SK-N-SH (cell line): ENCODE measurements at regions not wholly inside any gene's neighbourhood (a gene's known extent, or its start where the extent isn't known, plus 50 kb on each side); places are given as distances from the start of the nearest gene placed in this dataset.

Experiments used
- CTCF ChIA-PET: fragments of 300-600, 350-600 bp; formaldehyde crosslinking; extraction: SDS; loops from one replicate; lab custom pipeline; 2021; lab: Yijun Ruan, JAX
- POLR2A ChIA-PET: fragments of 350-600 bp; sonication (Branson Sonifier 250); formaldehyde crosslinking; extraction: SDS; loops from one replicate; lab custom pipeline; 2020; ENCODE audit warnings: antibody characterized with exemption, inconsistent platforms; lab: Yijun Ruan, JAX
- DNase-seq: peaks from one replicate; pipeline ENCODE4 v3.0.0; 2012
- H2AFZ ChIP-seq: fragments of 200-600 bp; sonication (generic); 2 replicates; pipeline ENCODE4 v1.8.1; 2016; ENCODE audit warnings: antibody characterized with exemption, mild to moderate bottlenecking, low read depth
- H3F3A ChIP-seq: fragments of 200-600 bp; sonication (generic); replicated peaks from 2 replicates; pipeline ENCODE3; 2016; ENCODE audit warnings: antibody characterized with exemption, mild to moderate bottlenecking; ENCODE audit not compliant: insufficient read depth
- H3K27ac ChIP-seq, 2 experiments: fragments of 200-500 bp in 1 of 2; fragments of 200-600 bp in 1 of 2; sonication (Bioruptor generic) in 1 of 2; sonication (generic), shearing (Covaris generic) in 1 of 2; 2 replicates each; pipeline versions ENCODE4 v1.5.1 to v1.6.1; 2014 to 2016; ENCODE audit warnings: low read depth in 2 of 2, inconsistent platforms in 1 of 2, low read length in 1 of 2, mild to moderate bottlenecking in 1 of 2, mixed read lengths in 1 of 2
- H3K27me3 ChIP-seq: fragments of 200-600 bp; sonication (generic), shearing (Covaris generic); 2 replicates; pipeline ENCODE4 v1.6.1; 2016; ENCODE audit warnings: mixed run types; ENCODE audit not compliant: insufficient read depth
- H3K36me3 ChIP-seq, 2 experiments: fragments of 200-500 bp in 1 of 2; fragments of 200-600 bp in 1 of 2; sonication (Bioruptor generic) in 1 of 2; sonication (generic) in 1 of 2; replicated peaks in 1 of 2; 2 replicates each; pipeline versions ENCODE3 to v1.5.1; 2014 to 2016; ENCODE audit warnings: low read length in 1 of 2, mild to moderate bottlenecking in 1 of 2; ENCODE audit not compliant: insufficient read depth in 2 of 2, control insufficient read depth in 1 of 2
- H3K4me1 ChIP-seq, 2 experiments: fragments of 200-500 bp in 1 of 2; fragments of 200-600 bp in 1 of 2; sonication (Bioruptor generic) in 1 of 2; sonication (generic), shearing (Covaris generic) in 1 of 2; 2 replicates each; pipeline versions ENCODE4 v1.5.1 to v1.6.1; 2014 to 2016; ENCODE audit warnings: low read depth in 1 of 2, low read length in 1 of 2, mixed run types in 1 of 2; ENCODE audit not compliant: insufficient read depth in 2 of 2, control insufficient read depth in 1 of 2
- H3K4me2 ChIP-seq: fragments of 200-600 bp; sonication (generic), shearing (Covaris generic); 2 replicates; pipeline ENCODE4 v1.6.1; 2017; ENCODE audit warnings: mixed run types
- H3K4me3 ChIP-seq, 2 experiments: fragments of 200-500 bp in 1 of 2; fragments of 200-600 bp in 1 of 2; sonication (Bioruptor generic) in 1 of 2; sonication (generic), shearing (Covaris generic) in 1 of 2; 2 replicates each; pipeline versions ENCODE4 v1.5.1 to v1.8.1; 2014 to 2016; ENCODE audit warnings: low read depth in 2 of 2, inconsistent platforms in 1 of 2, low read length in 1 of 2, mild to moderate bottlenecking in 1 of 2, mixed read lengths in 1 of 2, moderate library complexity in 1 of 2
- H3K79me2 ChIP-seq: fragments of 200-600 bp; sonication (generic); 2 replicates; pipeline ENCODE4 v1.8.1; 2017; ENCODE audit warnings: mild to moderate bottlenecking; ENCODE audit not compliant: insufficient read depth
- H3K9ac ChIP-seq: fragments of 200-600 bp; sonication (generic); 2 replicates; pipeline ENCODE4 v1.6.1; 2017; ENCODE audit warnings: mixed run types
- H3K9me2 ChIP-seq: fragments of 200-600 bp; sonication (generic); 2 replicates; pipeline ENCODE4 v1.6.1; 2017; ENCODE audit warnings: mixed run types
- H3K9me3 ChIP-seq: fragments of 200-600 bp; sonication (generic); 2 replicates; pipeline ENCODE4 v1.6.1; 2017; ENCODE audit warnings: mixed run types, mild to moderate bottlenecking, moderate library complexity
- H4K20me1 ChIP-seq: fragments of 200-600 bp; sonication (generic); 2 replicates; pipeline ENCODE4 v1.6.1; 2017; ENCODE audit warnings: mild to moderate bottlenecking, mixed run types; ENCODE audit not compliant: insufficient read depth
- EP300 ChIP-seq, 2 experiments: IDR thresholded peaks; 2 replicates each; pipeline versions ENCODE4 v1.4.0 to v1.6.1; 2012; ENCODE audit warnings: borderline replicate concordance in 1 of 2, low read depth in 1 of 2, low read length in 1 of 2
- FOXM1 ChIP-seq: IDR thresholded peaks from 2 replicates; pipeline ENCODE4 v1.4.0; 2012; ENCODE audit warnings: low read depth, mild to moderate bottlenecking
- GATA2 ChIP-seq: sonication (generic); formaldehyde crosslinking; IDR thresholded peaks from 2 replicates; pipeline ENCODE4 v1.5.0; 2020; ENCODE audit warnings: mild to moderate bottlenecking, missing genetic modification reagents
- IRF3 ChIP-seq: fragments of 150-350 bp; IDR thresholded peaks from 2 replicates; pipeline ENCODE4 v1.6.1; 2016; ENCODE audit warnings: mild to moderate bottlenecking, low read depth, low read length
- JUND ChIP-seq: IDR thresholded peaks from 2 replicates; pipeline ENCODE4 v1.4.0; 2012
- MXI1 ChIP-seq: IDR thresholded peaks from 2 replicates; pipeline ENCODE4 v1.6.1; 2012; ENCODE audit warnings: mild to moderate bottlenecking, low read depth, low read length, improper control_type of control experiment
- PBX3 ChIP-seq: IDR thresholded peaks from 2 replicates; pipeline ENCODE4; 2012
- REST ChIP-seq: IDR thresholded peaks from 2 replicates; pipeline ENCODE4 v1.6.1; 2012; ENCODE audit warnings: mild to moderate bottlenecking, low read depth, low read length, moderate library complexity
- RFX5 ChIP-seq: IDR thresholded peaks from 2 replicates; pipeline ENCODE4 v1.6.1; 2012; ENCODE audit warnings: mild to moderate bottlenecking, improper control_type of control experiment, low read length
- TAF1 ChIP-seq: IDR thresholded peaks from 2 replicates; pipeline ENCODE4 v1.6.1; 2012; ENCODE audit warnings: low read depth, mild to moderate bottlenecking, low read length, moderate library complexity, borderline replicate concordance
- TCF12 ChIP-seq: IDR thresholded peaks from 2 replicates; pipeline ENCODE4 v1.4.0; 2012
- USF2 ChIP-seq: fragments of 150-350 bp; IDR thresholded peaks from 2 replicates; pipeline ENCODE4 v1.6.1; 2017; ENCODE audit warnings: antibody characterized with exemption, low read length, low read depth, borderline replicate concordance
- ZBTB33 ChIP-seq: IDR thresholded peaks from 2 replicates; pipeline ENCODE4 v1.4.0; 2012; ENCODE audit warnings: low read depth, borderline replicate concordance
- WGBS: methylation state at CpG from one replicate; pipeline ENCODE4 v1.1.6; 2017; ENCODE audit warnings: low lambda C conversion rate; 5-methylcytosine and 5-hydroxymethylcytosine counted together

- TF ChIP-seq IRF3, result no peak
- no peak for TF ChIP-seq JUND
- TF ChIP-seq FOXM1, result no peak
- no peak for TF ChIP-seq TAF1
- TF ChIP-seq REST, result no peak
- TF ChIP-seq GATA2 (CRISPR knock-in tag), result no peak
- no peak for TF ChIP-seq EP300 (IDR thresholded peaks at IDR 0.05; ENCODE audit: borderline replicate concordance in 1 of 2, low read depth in 1 of 2, low read length in 1 of 2)
- H3K79me2 ChIP-seq, result no peaks in the 10 kb centered on the region
- DNase-seq, result no peak
- H3K4me1 ChIP-seq, result no peaks in the 10 kb centered on the region
- no peak overlapping the region for H3K4me3 ChIP-seq
- peaks cover 23% of the 10 kb centered on the region; the same call in 1 of the 2 replicates for H3K27me3 ChIP-seq
- no peaks in the 10 kb centered on the region for H3K36me3 ChIP-seq
- CTCF ChIA-PET, result no interaction called here
- H2AFZ ChIP-seq, result no peak overlapping the region
- no peak overlapping the region for H3K4me2 ChIP-seq
- H3K9me3 ChIP-seq, result no peaks in the 10 kb centered on the region
- no peak overlapping the region for H3K27ac ChIP-seq
- 24% methylated on average over 5 of the region's 5 CpGs for WGBS
- no peaks in the 10 kb centered on the region for H4K20me1 ChIP-seq
- POLR2A ChIA-PET, result no interaction called here
- no peak overlapping the region for H3K9ac ChIP-seq
- H3K9me2 ChIP-seq, result no peaks in the 10 kb centered on the region
- no peaks in the 10 kb centered on the region for H3F3A ChIP-seq
Observed at GRCh38 chr6:1538369-1538768, 71.3 kb upstream of the FOXC1 start.

GRCh38 chr6:1538810-1539478, 70.8 kb upstream of the FOXC1 start:
- Histone ChIP-seq H3K79me2 (no peaks in the 10 kb centered on the region), H3K9ac (no peak overlapping the region), H3K9me2 (no peaks in the 10 kb centered on the region), H3K4me3 (no peak overlapping the region), H2AFZ (no peak overlapping the region), H4K20me1 (no peaks in the 10 kb centered on the region), H3F3A (no peaks in the 10 kb centered on the region), H3K36me3 (no peaks in the 10 kb centered on the region), H3K27me3 (peaks cover 23% of the 10 kb centered on the region; the same call in 1 of the 2 replicates), H3K27ac (no peak overlapping the region), H3K4me2 (no peak overlapping the region), H3K9me3 (no peaks in the 10 kb centered on the region), H3K4me1 (no peaks in the 10 kb centered on the region)
- no peak for DNase-seq
- 34% methylated on average over 16 of the region's 16 CpGs for WGBS
- ChIA-PET CTCF (no interaction called here), POLR2A (no interaction called here)
- TF ChIP-seq RFX5 (no peak), FOXM1 (no peak), REST (no peak), USF2 (no peak), PBX3 (no peak), ZBTB33 (no peak), MXI1 (no peak), TCF12 (no peak)
